ENCODE measurements at regions not wholly inside any gene's neighbourhood (a gene's known extent, or its start where the extent isn't known, plus 50 kb on each side); places are given as distances from the start of the nearest gene placed in this dataset.
A peak's percentile ranks its signal among the peaks of the same experiment; 100 is the strongest.

- ATAC-seq (ENCODE audit: insufficient read depth, low FRiP score) (no peak), DNase-seq (no peak)
- Histone ChIP-seq H3K4me1 (ENCODE audit: control insufficient read depth in 5 of 5, insufficient read depth in 5 of 5, low read length in 5 of 5) (peaks cover 0 to 20% (median 0%) of the 10 kb centered on the region in 5 donors), H3K36me3 (ENCODE audit: control insufficient read depth in 4 of 4, insufficient read depth in 4 of 4, low read length in 4 of 4) (peaks cover 0 to 25% (median 0%) of the 10 kb centered on the region in 4 donors), H3K27ac (ENCODE audit: low read depth in 1 of 2, low read length in 1 of 2) (no peak overlapping the region), H3K9ac (ENCODE audit: insufficient read depth in 1 of 2, low read length in 2 of 2) (no peak overlapping the region), H3K9me3 (ENCODE audit: control insufficient read depth in 4 of 4, insufficient read depth in 3 of 4, low read length in 3 of 4) (no peaks in the 10 kb centered on the region), H3K27me3 (ENCODE audit: control insufficient read depth in 3 of 3, insufficient read depth in 3 of 3, low read length in 2 of 3) (no peaks in the 10 kb centered on the region), H3K4me3 (no peak overlapping the region)
- WGBS, 2 donors: 76 to 80% methylated on average over 2 of the region's 2 CpGs
- no peak for TF ChIP-seq CTCF (IDR thresholded peaks at IDR 0.05; ENCODE audit: control extremely low read depth, extremely low read depth)
Observed at GRCh38 chr1:184896000-184896399, 78.3 kb downstream of the NIBAN1 start.

GRCh38 chr1:184895086-184895485 is 79.2 kb downstream of the NIBAN1 start:
- H3K27me3 ChIP-seq (ENCODE audit: control insufficient read depth in 3 of 3, insufficient read depth in 3 of 3, low read length in 2 of 3): no peaks in the 10 kb centered on the region
- 73 to 88% methylated on average over 2 of the region's 2 CpGs for WGBS, 2 donors
- DNase-seq (no peak), ATAC-seq (ENCODE audit: insufficient read depth, low FRiP score) (no peak)
- peak overlapping the region in 1 of 2 donors; percentile 53 for H3K27ac ChIP-seq (ENCODE audit: low read depth in 1 of 2, low read length in 1 of 2)
- peaks cover 0 to 24% (median 2%) of the 10 kb centered on the region in 5 donors for H3K4me1 ChIP-seq (ENCODE audit: control insufficient read depth in 5 of 5, insufficient read depth in 5 of 5, low read length in 5 of 5)
- TF ChIP-seq CTCF (IDR thresholded peaks at IDR 0.05; ENCODE audit: control extremely low read depth, extremely low read depth): no peak
- peaks cover 0 to 25% (median 0%) of the 10 kb centered on the region in 4 donors for H3K36me3 ChIP-seq (ENCODE audit: control insufficient read depth in 4 of 4, insufficient read depth in 4 of 4, low read length in 4 of 4)
- no peaks in the 10 kb centered on the region for H3K9me3 ChIP-seq (ENCODE audit: control insufficient read depth in 4 of 4, insufficient read depth in 3 of 4, low read length in 3 of 4)
- no peak overlapping the region for H3K4me3 ChIP-seq
- no peak overlapping the region for H3K9ac ChIP-seq (ENCODE audit: insufficient read depth in 1 of 2, low read length in 2 of 2)

- peak overlapping the region in 1 of 2 donors; percentile 78 for H3K27ac ChIP-seq (ENCODE audit: low read depth in 1 of 2, low read length in 1 of 2)
- ATAC-seq (ENCODE audit: insufficient read depth, low FRiP score) (no peak), DNase-seq (no peak)
- H3K36me3 ChIP-seq (ENCODE audit: control insufficient read depth in 4 of 4, insufficient read depth in 4 of 4, low read length in 4 of 4): peaks cover 0 to 27% (median 0%) of the 10 kb centered on the region in 4 donors
- H3K9ac ChIP-seq (ENCODE audit: insufficient read depth in 1 of 2, low read length in 2 of 2): no peak overlapping the region
- H3K4me3 ChIP-seq: no peak overlapping the region
- H3K4me1 ChIP-seq (ENCODE audit: control insufficient read depth in 5 of 5, insufficient read depth in 5 of 5, low read length in 5 of 5): peaks cover 0 to 32% (median 2%) of the 10 kb centered on the region in 5 donors
- TF ChIP-seq CTCF (IDR thresholded peaks at IDR 0.05; ENCODE audit: control extremely low read depth, extremely low read depth): no peak
- WGBS, 2 donors: 97 to 98% methylated on average over 2 of the region's 2 CpGs
- H3K9me3 ChIP-seq (ENCODE audit: control insufficient read depth in 4 of 4, insufficient read depth in 3 of 4, low read length in 3 of 4): no peaks in the 10 kb centered on the region
- H3K27me3 ChIP-seq (ENCODE audit: control insufficient read depth in 3 of 3, insufficient read depth in 3 of 3, low read length in 2 of 3): no peaks in the 10 kb centered on the region
Observed at GRCh38 chr1:184893695-184894094, 80.6 kb downstream of the NIBAN1 start.

- H3K4me1 ChIP-seq (ENCODE audit: control insufficient read depth in 5 of 5, insufficient read depth in 5 of 5, low read length in 5 of 5): peaks cover 0 to 32% (median 2%) of the 10 kb centered on the region in 5 donors
- H3K4me3 ChIP-seq: no peak overlapping the region
- 90 to 94% methylated on average over 4 of the region's 4 CpGs for WGBS, 2 donors
- no peaks in the 10 kb centered on the region for H3K9me3 ChIP-seq (ENCODE audit: control insufficient read depth in 4 of 4, insufficient read depth in 3 of 4, low read length in 3 of 4)
- ATAC-seq (ENCODE audit: insufficient read depth, low FRiP score): no peak
- H3K9ac ChIP-seq (ENCODE audit: insufficient read depth in 1 of 2, low read length in 2 of 2): no peak overlapping the region
- H3K27ac ChIP-seq (ENCODE audit: low read depth in 1 of 2, low read length in 1 of 2): peak overlapping the region in 1 of 2 donors; percentile 60
- TF ChIP-seq CTCF (IDR thresholded peaks at IDR 0.05; ENCODE audit: control extremely low read depth, extremely low read depth): no peak
- peaks cover 0 to 20% (median 0%) of the 10 kb centered on the region in 4 donors for H3K36me3 ChIP-seq (ENCODE audit: control insufficient read depth in 4 of 4, insufficient read depth in 4 of 4, low read length in 4 of 4)
- DNase-seq: no peak
- H3K27me3 ChIP-seq (ENCODE audit: control insufficient read depth in 3 of 3, insufficient read depth in 3 of 3, low read length in 2 of 3): no peaks in the 10 kb centered on the region
Observed at GRCh38 chr1:184892116-184892515, 82.2 kb downstream of the NIBAN1 start.
